Testis (tissue), 2 donors: ENCODE measurements at regions not wholly inside any gene's neighbourhood (a gene's known extent, or its start where the extent isn't known, plus 50 kb on each side); places are given as distances from the start of the nearest gene placed in this dataset.

Experiments used
- POLR2A ChIP-seq: fragments of 450-650 bp; IDR thresholded peaks from one replicate; pipeline ENCODE4 v1.6.1; 2017; ENCODE audit warnings: antibody characterized with exemption, mild to moderate bottlenecking, moderate library complexity
- TF ChIP-seq, protein P1 (sequence below), 3 experiments: fragments of 450-650 bp in 2 of 3; fragments of 200-600 bp in 1 of 3; sonication (generic) in 1 of 3; IDR thresholded peaks; one replicate each; pipeline ENCODE4 v1.5.1; 2016 to 2019; ENCODE audit warnings: antibody characterized with exemption in 3 of 3, mild to moderate bottlenecking in 2 of 3, moderate library complexity in 1 of 3

DNA sequence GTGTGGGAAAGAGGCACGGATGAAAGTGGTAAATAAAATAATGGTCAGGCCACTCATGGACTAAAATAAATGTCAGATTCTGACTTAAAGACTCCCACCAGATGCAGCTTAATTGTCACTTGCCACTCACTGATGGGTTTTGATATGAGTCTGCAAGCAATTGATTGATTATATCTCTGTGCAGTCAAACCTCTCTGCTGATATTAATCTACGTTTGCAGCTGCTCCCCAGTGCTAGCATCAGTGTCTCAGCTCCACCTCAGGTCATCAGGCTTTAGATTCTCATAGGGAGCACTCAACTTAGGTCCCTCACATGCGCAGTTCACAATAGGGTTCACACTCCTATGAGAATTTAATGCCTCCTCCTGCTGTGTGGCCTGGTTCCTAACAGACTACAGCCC, 195.3 kb downstream of the B3GLCT start:
- TF ChIP-seq, protein P1, sequence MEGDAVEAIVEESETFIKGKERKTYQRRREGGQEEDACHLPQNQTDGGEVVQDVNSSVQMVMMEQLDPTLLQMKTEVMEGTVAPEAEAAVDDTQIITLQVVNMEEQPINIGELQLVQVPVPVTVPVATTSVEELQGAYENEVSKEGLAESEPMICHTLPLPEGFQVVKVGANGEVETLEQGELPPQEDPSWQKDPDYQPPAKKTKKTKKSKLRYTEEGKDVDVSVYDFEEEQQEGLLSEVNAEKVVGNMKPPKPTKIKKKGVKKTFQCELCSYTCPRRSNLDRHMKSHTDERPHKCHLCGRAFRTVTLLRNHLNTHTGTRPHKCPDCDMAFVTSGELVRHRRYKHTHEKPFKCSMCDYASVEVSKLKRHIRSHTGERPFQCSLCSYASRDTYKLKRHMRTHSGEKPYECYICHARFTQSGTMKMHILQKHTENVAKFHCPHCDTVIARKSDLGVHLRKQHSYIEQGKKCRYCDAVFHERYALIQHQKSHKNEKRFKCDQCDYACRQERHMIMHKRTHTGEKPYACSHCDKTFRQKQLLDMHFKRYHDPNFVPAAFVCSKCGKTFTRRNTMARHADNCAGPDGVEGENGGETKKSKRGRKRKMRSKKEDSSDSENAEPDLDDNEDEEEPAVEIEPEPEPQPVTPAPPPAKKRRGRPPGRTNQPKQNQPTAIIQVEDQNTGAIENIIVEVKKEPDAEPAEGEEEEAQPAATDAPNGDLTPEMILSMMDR (IDR thresholded peaks at IDR 0.05), result no peak
- TF ChIP-seq POLR2A, result no peak
